ENCODE measurements at regions not wholly inside any gene's neighbourhood (a gene's known extent, or its start where the extent isn't known, plus 50 kb on each side); places are given as distances from the start of the nearest gene placed in this dataset.

DNA sequence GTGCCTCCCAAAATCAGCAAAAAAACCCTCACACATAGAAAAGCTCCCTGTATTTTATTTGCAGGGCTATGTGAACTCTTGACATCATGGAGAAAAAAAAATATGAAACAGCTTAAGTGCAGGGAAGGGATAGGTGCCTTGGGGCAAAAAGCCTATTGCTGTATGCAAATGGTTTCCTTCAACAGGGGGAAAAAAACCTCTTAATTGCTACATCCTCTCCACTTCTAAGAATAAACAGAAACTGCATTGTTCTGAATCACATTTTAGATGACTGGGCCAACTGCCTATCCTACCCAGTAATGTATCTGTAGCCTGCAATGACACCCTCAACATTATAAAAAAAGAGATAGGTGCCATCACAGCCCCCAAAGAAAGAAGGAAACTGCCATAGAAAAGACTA lies 229.4 kb upstream of the GALNTL6 start (continued):
- TF ChIP-seq, protein P1, sequence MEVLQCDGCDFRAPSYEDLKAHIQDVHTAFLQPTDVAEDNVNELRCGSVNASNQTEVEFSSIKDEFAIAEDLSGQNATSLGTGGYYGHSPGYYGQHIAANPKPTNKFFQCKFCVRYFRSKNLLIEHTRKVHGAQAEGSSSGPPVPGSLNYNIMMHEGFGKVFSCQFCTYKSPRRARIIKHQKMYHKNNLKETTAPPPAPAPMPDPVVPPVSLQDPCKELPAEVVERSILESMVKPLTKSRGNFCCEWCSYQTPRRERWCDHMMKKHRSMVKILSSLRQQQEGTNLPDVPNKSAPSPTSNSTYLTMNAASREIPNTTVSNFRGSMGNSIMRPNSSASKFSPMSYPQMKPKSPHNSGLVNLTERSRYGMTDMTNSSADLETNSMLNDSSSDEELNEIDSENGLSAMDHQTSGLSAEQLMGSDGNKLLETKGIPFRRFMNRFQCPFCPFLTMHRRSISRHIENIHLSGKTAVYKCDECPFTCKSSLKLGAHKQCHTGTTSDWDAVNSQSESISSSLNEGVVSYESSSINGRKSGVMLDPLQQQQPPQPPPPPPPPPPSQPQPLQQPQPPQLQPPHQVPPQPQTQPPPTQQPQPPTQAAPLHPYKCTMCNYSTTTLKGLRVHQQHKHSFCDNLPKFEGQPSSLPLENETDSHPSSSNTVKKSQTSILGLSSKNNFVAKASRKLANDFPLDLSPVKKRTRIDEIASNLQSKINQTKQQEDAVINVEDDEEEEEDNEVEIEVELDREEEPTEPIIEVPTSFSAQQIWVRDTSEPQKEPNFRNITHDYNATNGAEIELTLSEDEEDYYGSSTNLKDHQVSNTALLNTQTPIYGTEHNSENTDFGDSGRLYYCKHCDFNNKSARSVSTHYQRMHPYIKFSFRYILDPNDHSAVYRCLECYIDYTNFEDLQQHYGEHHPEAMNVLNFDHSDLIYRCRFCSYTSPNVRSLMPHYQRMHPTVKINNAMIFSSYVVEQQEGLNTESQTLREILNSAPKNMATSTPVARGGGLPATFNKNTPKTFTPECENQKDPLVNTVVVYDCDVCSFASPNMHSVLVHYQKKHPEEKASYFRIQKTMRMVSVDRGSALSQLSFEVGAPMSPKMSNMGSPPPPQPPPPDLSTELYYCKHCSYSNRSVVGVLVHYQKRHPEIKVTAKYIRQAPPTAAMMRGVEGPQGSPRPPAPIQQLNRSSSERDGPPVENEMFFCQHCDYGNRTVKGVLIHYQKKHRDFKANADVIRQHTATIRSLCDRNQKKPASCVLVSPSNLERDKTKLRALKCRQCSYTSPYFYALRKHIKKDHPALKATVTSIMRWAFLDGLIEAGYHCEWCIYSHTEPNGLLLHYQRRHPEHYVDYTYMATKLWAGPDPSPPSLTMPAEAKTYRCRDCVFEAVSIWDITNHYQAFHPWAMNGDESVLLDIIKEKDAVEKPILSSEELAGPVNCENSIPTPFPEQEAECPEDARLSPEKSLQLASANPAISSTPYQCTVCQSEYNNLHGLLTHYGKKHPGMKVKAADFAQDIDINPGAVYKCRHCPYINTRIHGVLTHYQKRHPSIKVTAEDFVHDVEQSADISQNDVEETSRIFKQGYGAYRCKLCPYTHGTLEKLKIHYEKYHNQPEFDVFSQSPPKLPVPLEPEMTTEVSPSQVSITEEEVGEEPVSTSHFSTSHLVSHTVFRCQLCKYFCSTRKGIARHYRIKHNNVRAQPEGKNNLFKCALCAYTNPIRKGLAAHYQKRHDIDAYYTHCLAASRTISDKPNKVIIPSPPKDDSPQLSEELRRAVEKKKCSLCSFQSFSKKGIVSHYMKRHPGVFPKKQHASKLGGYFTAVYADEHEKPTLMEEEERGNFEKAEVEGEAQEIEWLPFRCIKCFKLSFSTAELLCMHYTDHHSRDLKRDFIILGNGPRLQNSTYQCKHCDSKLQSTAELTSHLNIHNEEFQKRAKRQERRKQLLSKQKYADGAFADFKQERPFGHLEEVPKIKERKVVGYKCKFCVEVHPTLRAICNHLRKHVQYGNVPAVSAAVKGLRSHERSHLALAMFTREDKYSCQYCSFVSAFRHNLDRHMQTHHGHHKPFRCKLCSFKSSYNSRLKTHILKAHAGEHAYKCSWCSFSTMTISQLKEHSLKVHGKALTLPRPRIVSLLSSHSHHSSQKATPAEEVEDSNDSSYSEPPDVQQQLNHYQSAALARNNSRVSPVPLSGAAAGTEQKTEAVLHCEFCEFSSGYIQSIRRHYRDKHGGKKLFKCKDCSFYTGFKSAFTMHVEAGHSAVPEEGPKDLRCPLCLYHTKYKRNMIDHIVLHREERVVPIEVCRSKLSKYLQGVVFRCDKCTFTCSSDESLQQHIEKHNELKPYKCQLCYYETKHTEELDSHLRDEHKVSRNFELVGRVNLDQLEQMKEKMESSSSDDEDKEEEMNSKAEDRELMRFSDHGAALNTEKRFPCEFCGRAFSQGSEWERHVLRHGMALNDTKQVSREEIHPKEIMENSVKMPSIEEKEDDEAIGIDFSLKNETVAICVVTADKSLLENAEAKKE (CRISPR knock-in tag; IDR thresholded peaks at IDR 0.05), result no peak
- TF ChIP-seq EZH2 (IDR thresholded peaks at IDR 0.05; ENCODE audit: low read depth, unreplicated experiment) (no peak), STAT1 (IDR thresholded peaks at IDR 0.05; ENCODE audit: unreplicated experiment) (no peak), POLR2AphosphoS5 (IDR thresholded peaks at IDR 0.05; ENCODE audit: low read depth) (no peak)
- TF ChIP-seq, protein P2, sequence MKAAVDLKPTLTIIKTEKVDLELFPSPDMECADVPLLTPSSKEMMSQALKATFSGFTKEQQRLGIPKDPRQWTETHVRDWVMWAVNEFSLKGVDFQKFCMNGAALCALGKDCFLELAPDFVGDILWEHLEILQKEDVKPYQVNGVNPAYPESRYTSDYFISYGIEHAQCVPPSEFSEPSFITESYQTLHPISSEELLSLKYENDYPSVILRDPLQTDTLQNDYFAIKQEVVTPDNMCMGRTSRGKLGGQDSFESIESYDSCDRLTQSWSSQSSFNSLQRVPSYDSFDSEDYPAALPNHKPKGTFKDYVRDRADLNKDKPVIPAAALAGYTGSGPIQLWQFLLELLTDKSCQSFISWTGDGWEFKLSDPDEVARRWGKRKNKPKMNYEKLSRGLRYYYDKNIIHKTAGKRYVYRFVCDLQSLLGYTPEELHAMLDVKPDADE (IDR thresholded peaks at IDR 0.05), result no peak

DNA sequence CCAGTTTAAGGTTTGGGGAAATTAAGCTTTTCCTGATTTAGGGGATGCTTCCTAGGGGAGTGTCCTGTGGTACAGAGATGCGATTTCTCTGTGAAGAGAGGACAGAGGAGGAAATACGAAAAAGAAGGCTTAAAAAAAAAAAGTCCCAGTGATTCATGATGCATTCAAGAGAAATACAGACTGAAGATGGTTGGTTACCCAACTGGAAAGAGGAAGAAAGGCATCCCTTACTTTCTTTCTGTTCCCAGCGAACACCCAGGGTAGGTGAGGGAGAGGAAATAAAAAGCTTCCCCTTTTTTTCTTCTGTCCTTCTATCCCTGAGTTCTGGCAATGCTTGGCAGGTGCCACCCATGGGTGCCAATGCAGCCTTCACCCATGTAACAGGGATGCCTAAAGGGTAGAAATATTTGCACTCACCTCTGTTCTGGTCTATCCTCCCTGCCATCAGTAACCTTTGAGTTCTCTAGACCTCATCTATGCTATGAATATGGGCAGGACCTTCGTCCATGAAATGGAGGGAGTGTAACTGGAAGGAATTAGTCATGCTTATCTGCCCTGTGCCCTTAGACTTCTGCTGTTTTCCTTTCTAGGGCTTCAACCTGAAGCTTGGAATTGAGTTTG lies 230.1 kb upstream of the GALNTL6 start:
- DNase-seq (ENCODE audit: low spot score) (no peak), ATAC-seq (no peak)
- Mint-ChIP-seq H3K36me3 (ENCODE audit: low read depth) (peaks cover 5% of the 10 kb centered on the region; the same call in 2 of the 3 replicates), H3K27me3 (ENCODE audit: insufficient read depth, low read depth, poor library complexity) (no peaks in the 10 kb centered on the region), H3K9me3 (peaks cover 14% of the 10 kb centered on the region), H3K4me3 (no peak overlapping the region), H3K4me1 (peaks cover 12% of the 10 kb centered on the region), H3K27ac (no peak overlapping the region)
- no peak overlapping the region for H3K4me3 ChIP-seq
- no peaks in the 10 kb centered on the region for H3K27me3 ChIP-seq (ENCODE audit: insufficient read depth)
- no peak overlapping the region for H3K27ac ChIP-seq (ENCODE audit: low read depth)
- 0 out of 2 replicates have a peak, but pooled peaks cover 3% of the 10 kb centered on the region for H3K9me2 ChIP-seq (ENCODE audit: insufficient read depth)
- no peaks in the 10 kb centered on the region for H3F3A ChIP-seq (replicated peaks; ENCODE audit: low read depth)
- no peaks in the 10 kb centered on the region for H3K79me2 ChIP-seq (replicated peaks; ENCODE audit: insufficient read depth)
- H3K36me3 ChIP-seq (ENCODE audit: insufficient read depth), result no peaks in the 10 kb centered on the region
- H4K20me1 ChIP-seq (replicated peaks; ENCODE audit: insufficient read depth), result no peaks in the 10 kb centered on the region
- no peak overlapping the region for H2AFZ ChIP-seq
- H3K4me2 ChIP-seq, result no peak overlapping the region
- H3K4me1 ChIP-seq (ENCODE audit: insufficient read depth), result no peaks in the 10 kb centered on the region; the same call in 1 of the 2 replicates
- no peak for TF ChIP-seq EZH2phosphoT487 (IDR thresholded peaks at IDR 0.05; ENCODE audit: unreplicated experiment)
- TF ChIP-seq STAT1 (IDR thresholded peaks at IDR 0.05; ENCODE audit: unreplicated experiment), result no peak
- TF ChIP-seq, protein P1 (CRISPR knock-in tag; IDR thresholded peaks at IDR 0.05), result no peak
- TF ChIP-seq POLR2AphosphoS5 (IDR thresholded peaks at IDR 0.05; ENCODE audit: low read depth), result no peak

Data from GM23338 (cell line).